ENCODE measurements at regions not wholly inside any gene's neighbourhood (a gene's known extent, or its start where the extent isn't known, plus 50 kb on each side); places are given as distances from the start of the nearest gene placed in this dataset.

DNA sequence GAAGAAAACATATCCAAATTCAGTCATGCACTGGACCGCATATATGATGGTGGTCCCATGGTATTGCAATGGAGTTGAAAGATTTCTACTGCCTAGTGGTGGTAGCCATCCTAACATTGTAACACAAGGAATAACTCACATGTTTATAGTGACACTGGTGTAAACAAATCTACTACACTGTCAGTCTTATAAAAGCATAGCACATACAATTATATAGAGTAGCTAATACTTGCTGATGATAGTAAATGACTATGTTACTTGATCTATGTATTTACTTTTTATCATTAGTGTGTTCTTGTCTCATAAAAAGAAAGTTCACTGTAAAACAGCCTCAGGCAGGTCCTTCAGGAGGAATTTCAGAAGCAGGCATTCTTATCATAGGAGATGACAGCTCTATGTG is 96.0 kb upstream of the CDIN1 start:
- H4K20me1 ChIP-seq (ENCODE audit: insufficient read depth, low read length) = no peaks in the 10 kb centered on the region
- H3K27ac ChIP-seq (ENCODE audit: low read length) = no peak overlapping the region
- DNase-seq = no peak
- ATAC-seq (ENCODE audit: insufficient read depth, low read depth) = no peak
- H3K9me3 ChIP-seq (ENCODE audit: insufficient read depth, low read length, severe bottlenecking) = no peaks in the 10 kb centered on the region
- H3K36me3 ChIP-seq (ENCODE audit: insufficient read depth, low read length) = no peaks in the 10 kb centered on the region
- TF ChIP-seq, protein P1, sequence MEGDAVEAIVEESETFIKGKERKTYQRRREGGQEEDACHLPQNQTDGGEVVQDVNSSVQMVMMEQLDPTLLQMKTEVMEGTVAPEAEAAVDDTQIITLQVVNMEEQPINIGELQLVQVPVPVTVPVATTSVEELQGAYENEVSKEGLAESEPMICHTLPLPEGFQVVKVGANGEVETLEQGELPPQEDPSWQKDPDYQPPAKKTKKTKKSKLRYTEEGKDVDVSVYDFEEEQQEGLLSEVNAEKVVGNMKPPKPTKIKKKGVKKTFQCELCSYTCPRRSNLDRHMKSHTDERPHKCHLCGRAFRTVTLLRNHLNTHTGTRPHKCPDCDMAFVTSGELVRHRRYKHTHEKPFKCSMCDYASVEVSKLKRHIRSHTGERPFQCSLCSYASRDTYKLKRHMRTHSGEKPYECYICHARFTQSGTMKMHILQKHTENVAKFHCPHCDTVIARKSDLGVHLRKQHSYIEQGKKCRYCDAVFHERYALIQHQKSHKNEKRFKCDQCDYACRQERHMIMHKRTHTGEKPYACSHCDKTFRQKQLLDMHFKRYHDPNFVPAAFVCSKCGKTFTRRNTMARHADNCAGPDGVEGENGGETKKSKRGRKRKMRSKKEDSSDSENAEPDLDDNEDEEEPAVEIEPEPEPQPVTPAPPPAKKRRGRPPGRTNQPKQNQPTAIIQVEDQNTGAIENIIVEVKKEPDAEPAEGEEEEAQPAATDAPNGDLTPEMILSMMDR (IDR thresholded peaks at IDR 0.05; ENCODE audit: borderline replicate concordance, extremely low read depth, low read length, poor library complexity, severe bottlenecking) = no peak
- no peak for TF ChIP-seq EZH2 (IDR thresholded peaks at IDR 0.05; ENCODE audit: borderline replicate concordance, low read depth, low read length, severe bottlenecking)
- no peaks in the 10 kb centered on the region for H3K27me3 ChIP-seq (ENCODE audit: insufficient read depth, low read length, poor library complexity)
- H2AFZ ChIP-seq (ENCODE audit: low read depth, low read length) = no peak overlapping the region
- no peak overlapping the region for H3K9ac ChIP-seq (ENCODE audit: low read depth, low read length)
- no peak overlapping the region for H3K4me3 ChIP-seq (ENCODE audit: low read depth in 1 of 2, low read length in 2 of 2)
- no peaks in the 10 kb centered on the region for H3K79me2 ChIP-seq (ENCODE audit: insufficient read depth, low read length)
- H3K4me1 ChIP-seq (ENCODE audit: insufficient read depth, low read length) = no peaks in the 10 kb centered on the region
- no peak overlapping the region for H3K4me2 ChIP-seq (ENCODE audit: insufficient read depth, low read length)

- no peak overlapping the region for H2AFZ ChIP-seq (ENCODE audit: low read depth, low read length)
- ATAC-seq (ENCODE audit: insufficient read depth, low read depth) (no peak), DNase-seq (no peak)
- H3K36me3 ChIP-seq (ENCODE audit: insufficient read depth, low read length) = no peaks in the 10 kb centered on the region
- H3K4me3 ChIP-seq (ENCODE audit: low read depth in 1 of 2, low read length in 2 of 2) = no peak overlapping the region
- TF ChIP-seq, protein P1 (IDR thresholded peaks at IDR 0.05; ENCODE audit: borderline replicate concordance, extremely low read depth, low read length, poor library complexity, severe bottlenecking) = no peak
- TF ChIP-seq EZH2 (IDR thresholded peaks at IDR 0.05; ENCODE audit: borderline replicate concordance, low read depth, low read length, severe bottlenecking) = no peak
- no peaks in the 10 kb centered on the region for H3K27me3 ChIP-seq (ENCODE audit: insufficient read depth, low read length, poor library complexity)
- H3K79me2 ChIP-seq (ENCODE audit: insufficient read depth, low read length) = no peaks in the 10 kb centered on the region
- no peaks in the 10 kb centered on the region for H3K9me3 ChIP-seq (ENCODE audit: insufficient read depth, low read length, severe bottlenecking)
- no peaks in the 10 kb centered on the region for H4K20me1 ChIP-seq (ENCODE audit: insufficient read depth, low read length)
- no peaks in the 10 kb centered on the region for H3K4me1 ChIP-seq (ENCODE audit: insufficient read depth, low read length)
- no peak overlapping the region for H3K27ac ChIP-seq (ENCODE audit: low read length)
- H3K4me2 ChIP-seq (ENCODE audit: insufficient read depth, low read length) = no peak overlapping the region
- H3K9ac ChIP-seq (ENCODE audit: low read depth, low read length) = no peak overlapping the region
Observed at GRCh38 chr15:36484038-36484778, 95.2 kb upstream of the CDIN1 start.

DNA sequence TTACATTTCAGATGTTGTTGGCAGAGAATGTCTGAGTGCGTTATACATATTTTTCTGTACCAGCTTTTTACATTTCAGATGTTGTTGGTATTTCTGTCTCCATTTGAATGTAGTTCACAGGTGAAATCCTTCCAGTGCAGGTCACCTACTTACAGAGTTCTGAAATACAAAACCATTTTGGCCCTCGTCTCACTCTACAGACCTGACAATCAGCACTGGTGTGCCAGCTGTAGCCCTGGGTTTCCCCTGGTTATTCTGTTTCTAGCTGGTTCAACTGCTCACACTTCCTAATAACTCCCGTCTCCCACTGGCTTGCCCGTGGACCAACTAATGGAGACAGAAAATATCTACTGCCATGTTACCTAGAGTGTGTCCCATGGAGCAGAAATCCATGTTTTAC is 87.5 kb upstream of the CDIN1 start:
- Histone ChIP-seq H3K9ac (ENCODE audit: low read depth, low read length) (no peak overlapping the region), H3K4me1 (ENCODE audit: insufficient read depth, low read length) (no peaks in the 10 kb centered on the region), H3K27ac (ENCODE audit: low read length) (no peak overlapping the region), H3K4me2 (ENCODE audit: insufficient read depth, low read length) (no peak overlapping the region), H3K79me2 (ENCODE audit: insufficient read depth, low read length) (no peaks in the 10 kb centered on the region), H4K20me1 (ENCODE audit: insufficient read depth, low read length) (no peaks in the 10 kb centered on the region), H3K36me3 (ENCODE audit: insufficient read depth, low read length) (no peaks in the 10 kb centered on the region), H2AFZ (ENCODE audit: low read depth, low read length) (no peak overlapping the region), H3K4me3 (ENCODE audit: low read depth in 1 of 2, low read length in 2 of 2) (no peak overlapping the region), H3K9me3 (ENCODE audit: insufficient read depth, low read length, severe bottlenecking) (no peaks in the 10 kb centered on the region), H3K27me3 (ENCODE audit: insufficient read depth, low read length, poor library complexity) (no peaks in the 10 kb centered on the region)
- TF ChIP-seq, protein P1 (IDR thresholded peaks at IDR 0.05; ENCODE audit: borderline replicate concordance, extremely low read depth, low read length, poor library complexity, severe bottlenecking) = no peak
- no peak for TF ChIP-seq EZH2 (IDR thresholded peaks at IDR 0.05; ENCODE audit: borderline replicate concordance, low read depth, low read length, severe bottlenecking)
- DNase-seq = no peak
- no peak for ATAC-seq (ENCODE audit: insufficient read depth, low read depth)

Data from DND-41 (cell line).